Esophagus (tissue), 2 donors: ENCODE measurements at regions not wholly inside any gene's neighbourhood (a gene's known extent, or its start where the extent isn't known, plus 50 kb on each side); places are given as distances from the start of the nearest gene placed in this dataset.

Source experiments
- H3K27ac ChIP-seq, 2 donors: one replicate each; pipeline ENCODE4 v1.5.1; 2013; ENCODE audit warnings: low read depth in 2 of 2, mild to moderate bottlenecking in 2 of 2, inconsistent platforms in 1 of 2, low read length in 1 of 2, moderate library complexity in 1 of 2
- H3K27me3 ChIP-seq, 2 donors: one replicate each; pipeline ENCODE4 v1.6.1; 2013; ENCODE audit warnings: low read length in 2 of 2, control low read depth in 1 of 2, mild to moderate bottlenecking in 1 of 2; ENCODE audit not compliant: insufficient read depth in 2 of 2, control insufficient read depth in 1 of 2
- H3K36me3 ChIP-seq, 2 donors: one replicate each; pipeline ENCODE4 v1.6.1; 2013; ENCODE audit warnings: low read length in 1 of 2; ENCODE audit not compliant: control insufficient read depth in 2 of 2, insufficient read depth in 2 of 2
- H3K4me1 ChIP-seq, 2 donors: one replicate each; pipeline ENCODE4 v1.6.1; 2013; ENCODE audit warnings: low read length in 1 of 2; ENCODE audit not compliant: control insufficient read depth in 2 of 2, insufficient read depth in 2 of 2
- H3K4me3 ChIP-seq, 2 donors: one replicate each; pipeline ENCODE4 v1.5.1; 2013; ENCODE audit warnings: low read length in 2 of 2, mild to moderate bottlenecking in 2 of 2, low read depth in 1 of 2, moderate library complexity in 1 of 2
- H3K9me3 ChIP-seq, 2 donors: one replicate each; pipeline ENCODE4 v1.6.1; 2013; ENCODE audit warnings: mild to moderate bottlenecking in 2 of 2, low read depth in 1 of 2, low read length in 1 of 2, moderate library complexity in 1 of 2; ENCODE audit not compliant: control insufficient read depth in 2 of 2, insufficient read depth in 1 of 2
- whole genome bisulfite sequencing, 2 donors: extraction: QIAGEN DNeasy Blood & Tissue Kit; methylation state at CpG; one replicate each; pipeline ENCODE4 v1.1.7; 2013; 5-methylcytosine and 5-hydroxymethylcytosine counted together
- donor health status: healthy with polysubstance abuse.
- donor health status: Bipolar disorder and iron deficiency.

DNA sequence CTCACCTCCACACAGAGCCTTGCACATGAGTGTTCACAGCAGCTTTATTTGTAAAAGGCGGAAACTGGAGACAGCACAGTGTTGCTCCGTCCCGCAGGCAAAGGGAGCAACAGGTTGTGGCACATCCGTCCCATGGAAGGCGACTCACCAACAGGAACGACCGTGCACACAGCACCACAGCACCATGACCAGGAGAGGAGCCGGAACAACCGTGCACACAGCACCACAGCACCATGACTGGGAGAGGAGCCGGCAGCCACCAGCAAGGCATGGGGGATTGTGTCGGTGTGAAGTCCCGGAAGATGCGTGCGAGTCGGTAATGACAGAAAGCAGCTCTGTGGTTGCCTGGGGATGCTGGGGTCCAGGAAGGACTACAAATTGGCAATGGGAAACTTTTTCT, 158.5 kb downstream of the C9orf50 start:
- H3K9me3 ChIP-seq = no peaks in the 10 kb centered on the region
- no peaks in the 10 kb centered on the region for H3K27me3 ChIP-seq
- no peak overlapping the region for H3K4me3 ChIP-seq
- WGBS, 2 donors = 73 to 85% methylated on average over 15 of the region's 15 CpGs
- H3K36me3 ChIP-seq = no peaks in the 10 kb centered on the region
- peaks cover 20% of the 10 kb centered on the region in 2 donors for H3K4me1 ChIP-seq
- no peak overlapping the region for H3K27ac ChIP-seq

- Histone ChIP-seq H3K36me3 (no peaks in the 10 kb centered on the region), H3K9me3 (no peaks in the 10 kb centered on the region), H3K27ac (peak overlapping the region; percentile 93 to 95), H3K27me3 (no peaks in the 10 kb centered on the region), H3K4me3 (peak overlapping the region; percentile 17 to 33), H3K4me1 (peaks cover 18 to 20% of the 10 kb centered on the region in 2 donors)
- 2 to 5% methylated on average over 38 to 51 of the region's 51 CpGs for WGBS, 2 donors
Measured at GRCh38 chr9:129460323-129461261, 160.3 kb downstream of the C9orf50 start.

DNA sequence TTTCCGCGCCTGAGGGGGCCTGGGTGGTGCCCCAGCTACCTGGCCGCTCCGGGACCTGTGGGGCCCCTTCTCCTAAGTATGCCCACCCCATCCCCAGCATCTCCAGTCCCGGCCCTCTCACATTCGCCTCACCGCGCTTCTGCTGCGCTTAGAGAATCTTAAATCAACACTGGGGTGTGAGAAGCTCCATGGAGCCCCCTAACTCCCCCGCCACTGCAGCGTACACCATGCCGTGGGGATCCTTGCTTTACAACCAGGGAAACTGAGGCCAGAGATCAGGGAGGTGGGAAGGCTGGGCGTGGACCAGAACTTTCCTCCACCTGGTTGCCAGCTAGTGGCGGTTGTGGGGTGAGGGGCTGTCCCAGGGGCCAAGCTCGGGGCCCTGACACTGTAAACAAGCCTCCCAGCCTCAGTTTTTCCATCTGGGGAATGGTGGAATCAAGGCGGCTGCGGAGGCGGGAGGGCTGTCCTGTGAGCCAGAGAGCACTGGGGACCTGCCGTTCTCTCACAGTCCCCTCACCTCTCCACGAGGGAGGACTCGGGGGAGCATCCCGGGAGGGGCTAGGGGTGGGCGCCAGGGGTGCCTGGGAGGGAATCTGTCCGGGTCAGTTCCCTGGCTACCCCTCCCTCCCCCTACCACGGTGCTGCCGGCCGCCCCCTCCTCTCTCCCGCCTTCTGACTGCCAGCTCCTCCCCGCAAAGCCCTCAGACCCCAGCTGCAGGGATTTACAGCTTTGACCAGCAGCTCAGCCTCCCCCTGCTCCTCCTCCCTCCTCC, 161.2 kb downstream of the C9orf50 start:
- Histone ChIP-seq H3K27me3 (no peaks in the 10 kb centered on the region), H3K27ac (peak overlapping the region; percentile 50 to 62), H3K4me1 (peaks cover 11 to 18% of the 10 kb centered on the region in 2 donors), H3K36me3 (no peaks in the 10 kb centered on the region), H3K9me3 (no peaks in the 10 kb centered on the region), H3K4me3 (no peak overlapping the region)
- WGBS, 2 donors = 19 to 27% methylated on average over 23 to 29 of the region's 29 CpGs

DNA sequence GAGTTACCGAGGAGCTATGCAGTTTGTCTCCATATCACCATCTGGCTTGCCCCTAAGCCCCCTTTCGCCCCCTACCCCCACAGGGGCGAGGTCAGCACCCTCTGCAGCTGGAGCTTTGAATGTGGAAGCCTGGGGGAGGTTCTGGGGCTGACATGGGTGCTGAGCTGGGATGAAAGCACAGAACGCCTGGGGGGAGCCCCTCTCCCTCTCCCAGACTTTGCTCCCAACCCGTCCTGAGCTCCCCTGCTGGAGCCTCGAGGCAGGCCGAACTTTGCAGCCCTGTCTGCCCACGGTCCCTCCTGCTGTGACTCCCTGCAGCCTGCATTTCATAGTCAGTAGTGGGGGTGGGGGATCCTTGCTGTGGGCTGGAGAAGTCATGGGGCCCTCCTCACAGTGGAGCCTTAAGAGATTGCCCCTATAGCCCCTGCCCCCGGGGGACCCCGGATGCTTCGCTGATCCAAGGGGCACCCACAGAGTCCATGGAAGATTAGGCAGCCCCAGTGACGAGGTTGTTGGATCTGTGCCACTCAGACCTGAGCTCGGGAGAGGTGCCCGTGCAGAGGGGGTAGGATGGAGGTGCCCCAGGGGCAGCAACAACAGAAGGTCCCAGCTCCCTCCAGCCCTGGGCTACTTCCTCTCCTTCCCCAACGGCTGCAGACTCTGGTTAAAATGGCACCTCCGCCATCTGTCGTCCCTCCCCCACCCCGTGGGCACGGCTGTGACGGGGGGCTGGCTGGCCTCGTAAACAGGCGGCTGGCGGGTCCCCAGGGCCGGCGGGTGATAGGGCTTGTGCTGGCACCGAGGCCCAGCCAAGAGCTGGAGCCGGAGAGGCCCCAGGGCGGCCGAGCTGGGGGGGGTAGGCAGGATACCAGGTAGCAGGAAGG, 162.0 kb downstream of the C9orf50 start:
- Histone ChIP-seq H3K9me3 (no peaks in the 10 kb centered on the region), H3K4me3 (no peak overlapping the region), H3K27me3 (no peaks in the 10 kb centered on the region), H3K36me3 (no peaks in the 10 kb centered on the region), H3K27ac (peak overlapping the region; percentile 50 to 62), H3K4me1 (peaks cover 9 to 18% of the 10 kb centered on the region in 2 donors)
- 24 to 28% methylated on average over 27 to 29 of the region's 29 CpGs for WGBS, 2 donors

- Histone ChIP-seq H3K9me3 (no peaks in the 10 kb centered on the region), H3K4me3 (no peak overlapping the region), H3K27me3 (no peaks in the 10 kb centered on the region), H3K36me3 (no peaks in the 10 kb centered on the region), H3K4me1 (peaks cover 9 to 18% of the 10 kb centered on the region in 2 donors), H3K27ac (peak overlapping the region; percentile 38 to 50)
- 36 to 45% methylated on average over 14 of the region's 14 CpGs for WGBS, 2 donors
Measured at GRCh38 chr9:129458155-129458661, 162.7 kb downstream of the C9orf50 start.

- 95 to 97% methylated on average over 6 of the region's 6 CpGs for WGBS, 2 donors
- Histone ChIP-seq H3K27ac (no peak overlapping the region), H3K4me1 (peaks cover 9 to 16% of the 10 kb centered on the region in 2 donors), H3K36me3 (no peaks in the 10 kb centered on the region), H3K9me3 (no peaks in the 10 kb centered on the region), H3K27me3 (no peaks in the 10 kb centered on the region), H3K4me3 (no peak overlapping the region)
Measured at GRCh38 chr9:129457325-129457779, 163.5 kb downstream of the C9orf50 start.

DNA sequence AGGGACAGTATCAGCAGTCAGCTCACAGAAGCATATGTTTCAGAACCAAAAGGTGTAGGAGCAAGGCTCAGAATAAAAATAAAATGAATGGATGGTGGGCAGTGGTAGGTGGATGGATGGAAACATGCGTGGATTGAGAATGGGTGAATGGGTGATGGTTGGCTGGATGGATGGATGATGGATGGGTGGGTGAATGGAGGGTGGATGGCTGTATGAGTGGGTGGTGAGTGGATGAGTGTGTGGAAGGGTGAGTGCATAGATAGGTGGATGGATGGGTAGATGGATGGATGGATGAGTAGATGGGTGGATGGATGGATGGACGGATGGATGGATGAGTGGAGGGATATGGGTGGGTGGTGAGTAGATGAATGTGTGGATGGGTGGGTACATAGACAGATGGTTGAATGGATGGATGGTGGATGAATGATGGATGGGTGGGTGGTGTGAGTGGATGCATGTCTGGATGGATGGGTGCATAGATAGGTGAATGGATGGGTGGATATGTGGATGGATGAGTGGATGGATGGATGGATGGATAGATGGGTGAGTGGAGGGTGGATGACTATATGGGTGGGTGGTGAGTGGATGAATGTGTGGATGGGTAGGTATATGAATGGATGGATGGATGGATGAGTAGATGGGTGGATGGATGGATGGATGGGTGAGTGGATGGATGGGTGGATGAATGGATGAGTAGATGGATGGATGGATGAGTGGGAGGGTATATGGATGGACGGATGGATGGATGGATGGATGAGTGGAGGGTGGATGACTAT, 164.2 kb downstream of the C9orf50 start:
- WGBS, 2 donors = 94 to 98% methylated on average over 3 of the region's 3 CpGs
- Histone ChIP-seq H3K27ac (no peak overlapping the region), H3K36me3 (no peaks in the 10 kb centered on the region), H3K27me3 (no peaks in the 10 kb centered on the region), H3K9me3 (no peaks in the 10 kb centered on the region), H3K4me1 (peaks cover 9 to 17% of the 10 kb centered on the region in 2 donors), H3K4me3 (no peak overlapping the region)

DNA sequence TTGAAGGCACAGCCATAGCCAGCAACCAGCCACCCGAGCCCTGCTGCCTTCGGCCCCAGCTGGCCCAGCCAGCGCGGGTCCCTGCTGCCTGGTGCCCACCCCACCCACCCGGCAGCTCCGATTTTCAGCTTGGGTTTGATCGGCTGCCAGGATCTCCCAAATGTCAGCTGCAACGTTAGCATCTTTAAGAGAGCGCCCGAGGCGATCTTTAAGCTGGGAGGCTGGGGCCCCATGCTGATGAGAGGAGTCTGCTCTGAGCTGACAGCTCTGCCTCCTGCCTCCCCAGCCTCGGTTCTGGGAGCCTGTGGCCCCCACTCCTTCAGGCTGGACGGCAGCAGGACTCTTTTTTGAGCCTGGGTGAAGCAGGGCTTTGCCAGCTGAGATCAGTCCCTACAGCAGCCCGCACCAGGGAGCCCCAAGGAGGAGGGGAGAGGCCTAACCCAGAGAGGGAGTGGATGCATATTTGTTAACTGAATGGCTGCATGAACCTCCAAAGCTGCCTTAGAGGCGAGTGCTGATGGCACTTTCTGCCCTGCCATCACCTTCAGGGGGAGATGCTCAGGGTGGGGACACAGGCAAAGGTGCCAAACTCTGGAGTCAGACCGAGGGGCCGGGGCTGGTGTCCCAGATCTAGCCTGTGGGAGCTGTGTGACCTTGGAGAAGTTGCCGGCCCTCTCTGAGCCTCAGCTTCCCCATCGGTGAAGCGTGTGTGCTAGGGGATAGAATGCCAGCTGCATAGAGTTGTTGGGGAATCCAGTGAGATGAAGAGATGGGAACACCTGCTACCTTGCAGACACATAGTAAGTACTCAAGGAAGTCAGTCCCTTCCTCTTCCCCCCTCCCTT, 165.5 kb downstream of the C9orf50 start:
- H3K4me1 ChIP-seq = peaks cover 9 to 11% of the 10 kb centered on the region in 2 donors
- no peak overlapping the region for H3K4me3 ChIP-seq
- no peak overlapping the region for H3K27ac ChIP-seq
- H3K27me3 ChIP-seq = no peaks in the 10 kb centered on the region
- H3K9me3 ChIP-seq = no peaks in the 10 kb centered on the region
- H3K36me3 ChIP-seq = no peaks in the 10 kb centered on the region
- 53 to 56% methylated on average over 20 of the region's 20 CpGs for WGBS, 2 donors
